ENCODE measurements at regions not wholly inside any gene's neighbourhood (a gene's known extent, or its start where the extent isn't known, plus 50 kb on each side); places are given as distances from the start of the nearest gene placed in this dataset.

DNA sequence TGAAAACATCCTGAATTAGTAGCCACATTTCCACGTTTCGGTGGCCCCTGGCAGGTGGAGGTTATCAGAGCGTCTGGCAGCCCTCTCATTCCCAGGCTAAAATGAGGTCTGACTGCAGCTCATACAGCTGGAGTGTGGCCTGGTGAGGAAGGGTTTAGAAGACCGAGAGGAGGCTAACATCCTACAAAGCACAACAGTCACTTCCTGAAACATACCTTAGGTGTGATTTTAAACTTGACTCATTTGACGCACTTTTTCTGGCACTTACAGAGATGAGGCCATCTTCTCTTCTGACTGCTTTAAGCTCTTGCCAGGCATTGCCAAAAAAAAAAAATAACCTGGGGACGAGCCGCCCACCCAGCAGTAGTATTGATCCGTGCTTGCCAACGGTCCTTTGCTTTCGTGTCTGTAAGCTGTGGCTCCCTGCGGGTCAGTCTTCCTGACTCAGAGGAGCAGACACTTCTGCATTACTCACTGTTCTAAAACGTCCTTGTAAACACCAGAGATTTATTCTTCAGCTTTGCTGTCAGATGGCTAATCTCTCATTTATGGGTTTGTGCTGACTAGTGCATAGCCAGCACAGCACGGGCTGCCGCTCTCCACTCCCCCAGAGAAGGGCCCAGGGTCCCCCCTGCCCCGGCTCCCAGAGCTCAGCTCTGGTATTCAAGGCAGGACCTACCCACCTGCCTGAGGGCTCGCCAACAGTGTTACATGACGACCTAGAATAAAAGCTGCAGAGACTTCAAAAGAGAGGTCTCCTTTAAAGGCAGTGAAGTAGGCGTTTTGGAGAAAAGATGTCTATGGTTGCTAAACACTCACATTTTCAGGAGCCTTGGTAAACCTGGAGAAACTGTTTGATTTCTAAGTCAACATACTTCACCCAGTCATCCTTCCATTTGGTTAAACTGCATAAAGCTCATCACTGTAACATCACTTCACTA, 78.5 kb upstream of the FRMD1 start:
- TF ChIP-seq, protein P1, sequence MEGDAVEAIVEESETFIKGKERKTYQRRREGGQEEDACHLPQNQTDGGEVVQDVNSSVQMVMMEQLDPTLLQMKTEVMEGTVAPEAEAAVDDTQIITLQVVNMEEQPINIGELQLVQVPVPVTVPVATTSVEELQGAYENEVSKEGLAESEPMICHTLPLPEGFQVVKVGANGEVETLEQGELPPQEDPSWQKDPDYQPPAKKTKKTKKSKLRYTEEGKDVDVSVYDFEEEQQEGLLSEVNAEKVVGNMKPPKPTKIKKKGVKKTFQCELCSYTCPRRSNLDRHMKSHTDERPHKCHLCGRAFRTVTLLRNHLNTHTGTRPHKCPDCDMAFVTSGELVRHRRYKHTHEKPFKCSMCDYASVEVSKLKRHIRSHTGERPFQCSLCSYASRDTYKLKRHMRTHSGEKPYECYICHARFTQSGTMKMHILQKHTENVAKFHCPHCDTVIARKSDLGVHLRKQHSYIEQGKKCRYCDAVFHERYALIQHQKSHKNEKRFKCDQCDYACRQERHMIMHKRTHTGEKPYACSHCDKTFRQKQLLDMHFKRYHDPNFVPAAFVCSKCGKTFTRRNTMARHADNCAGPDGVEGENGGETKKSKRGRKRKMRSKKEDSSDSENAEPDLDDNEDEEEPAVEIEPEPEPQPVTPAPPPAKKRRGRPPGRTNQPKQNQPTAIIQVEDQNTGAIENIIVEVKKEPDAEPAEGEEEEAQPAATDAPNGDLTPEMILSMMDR (IDR thresholded peaks at IDR 0.05) = no peak
- no peak for TF ChIP-seq POLR2AphosphoS5 (IDR thresholded peaks at IDR 0.05)
